ENCODE measurements at regions not wholly inside any gene's neighbourhood (a gene's known extent, or its start where the extent isn't known, plus 50 kb on each side); places are given as distances from the start of the nearest gene placed in this dataset.

DNA sequence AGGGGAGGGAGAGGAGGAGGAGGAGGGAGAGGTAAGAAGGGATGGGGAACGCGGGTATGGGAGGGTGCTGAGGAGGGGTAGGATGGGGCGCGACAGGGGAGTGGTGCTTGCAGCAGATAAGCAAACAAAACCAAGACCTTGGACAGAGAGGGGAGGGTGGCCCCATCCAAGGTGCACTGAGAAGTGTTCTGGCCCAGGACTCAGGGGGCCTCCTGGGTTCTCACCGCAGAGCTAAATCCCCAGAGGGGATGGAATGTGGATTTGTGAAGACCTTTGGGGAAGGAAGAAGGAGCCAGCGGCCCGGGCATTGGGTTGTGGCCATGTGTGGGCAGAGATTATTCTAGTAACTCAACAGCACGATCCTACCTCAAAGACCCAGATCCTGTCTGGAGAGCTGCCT, 90.9 kb upstream of the LINC01488 start:
- CTCF ChIA-PET, result no interaction called here

DNA sequence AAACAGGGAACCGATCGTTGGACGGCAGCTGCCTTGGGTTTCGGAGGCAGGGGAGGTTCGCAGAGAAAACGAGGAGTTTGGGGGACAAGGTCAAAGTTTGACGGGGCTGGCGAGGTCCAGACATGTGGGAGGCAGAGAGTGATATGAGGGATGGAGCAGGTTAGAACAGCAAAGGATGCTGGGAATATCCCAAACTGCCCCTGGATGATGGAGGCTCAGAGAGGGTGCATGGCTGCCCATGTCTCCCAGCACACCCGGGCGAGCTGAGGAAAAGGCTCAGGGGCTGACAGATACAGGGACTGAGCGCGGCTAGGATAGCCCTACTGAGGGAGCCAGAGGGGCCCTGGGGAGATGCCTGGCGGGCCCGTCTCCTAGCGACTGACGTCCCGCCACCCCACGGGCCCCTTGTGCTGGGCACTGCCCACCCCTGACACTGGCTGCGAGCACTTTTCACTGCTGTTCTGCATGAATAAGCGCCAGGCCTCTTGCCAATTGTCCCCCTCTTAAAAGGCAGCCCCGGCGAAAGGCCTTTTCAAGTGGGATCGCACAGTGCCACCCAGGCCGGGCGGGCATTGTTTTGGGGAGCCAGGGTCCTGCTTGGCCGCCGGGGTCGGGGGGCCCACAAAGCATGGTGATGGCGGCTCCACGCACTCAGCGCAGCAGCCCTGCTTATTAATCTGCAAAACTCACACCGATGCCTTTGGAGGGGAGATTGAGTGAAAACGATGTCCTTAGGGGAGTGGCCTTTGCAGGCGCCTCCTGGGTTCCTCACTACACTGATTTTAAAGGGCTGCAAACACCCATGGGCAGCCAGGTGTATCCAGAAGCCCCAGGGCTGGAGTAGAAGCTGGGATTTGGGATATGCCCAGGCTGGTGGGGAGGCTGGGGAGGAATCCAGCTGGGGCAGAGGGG, 90.0 kb upstream of the LINC01488 start:
- H3K4me1 ChIP-seq (ENCODE audit: insufficient read depth, low read length), result no peaks in the 10 kb centered on the region
- Mint-ChIP-seq H3K36me3 (ENCODE audit: low read depth) (no peaks in the 10 kb centered on the region), H3K4me1 (ENCODE audit: low read depth) (no peaks in the 10 kb centered on the region), H3K27ac (no peak overlapping the region), H3K4me3 (no peak overlapping the region), H3K27me3 (no peaks in the 10 kb centered on the region), H3K9me3 (no peaks in the 10 kb centered on the region)
- no peak overlapping the region for H3K4me3 ChIP-seq (ENCODE audit: low read length)
- no peak for DNase-seq
- TF ChIP-seq, protein P1, sequence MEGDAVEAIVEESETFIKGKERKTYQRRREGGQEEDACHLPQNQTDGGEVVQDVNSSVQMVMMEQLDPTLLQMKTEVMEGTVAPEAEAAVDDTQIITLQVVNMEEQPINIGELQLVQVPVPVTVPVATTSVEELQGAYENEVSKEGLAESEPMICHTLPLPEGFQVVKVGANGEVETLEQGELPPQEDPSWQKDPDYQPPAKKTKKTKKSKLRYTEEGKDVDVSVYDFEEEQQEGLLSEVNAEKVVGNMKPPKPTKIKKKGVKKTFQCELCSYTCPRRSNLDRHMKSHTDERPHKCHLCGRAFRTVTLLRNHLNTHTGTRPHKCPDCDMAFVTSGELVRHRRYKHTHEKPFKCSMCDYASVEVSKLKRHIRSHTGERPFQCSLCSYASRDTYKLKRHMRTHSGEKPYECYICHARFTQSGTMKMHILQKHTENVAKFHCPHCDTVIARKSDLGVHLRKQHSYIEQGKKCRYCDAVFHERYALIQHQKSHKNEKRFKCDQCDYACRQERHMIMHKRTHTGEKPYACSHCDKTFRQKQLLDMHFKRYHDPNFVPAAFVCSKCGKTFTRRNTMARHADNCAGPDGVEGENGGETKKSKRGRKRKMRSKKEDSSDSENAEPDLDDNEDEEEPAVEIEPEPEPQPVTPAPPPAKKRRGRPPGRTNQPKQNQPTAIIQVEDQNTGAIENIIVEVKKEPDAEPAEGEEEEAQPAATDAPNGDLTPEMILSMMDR (IDR thresholded peaks at IDR 0.05), result no peak
- ATAC-seq (ENCODE audit: poor library complexity), result no peak
- ChIA-PET CTCF (no interaction called here), POLR2A (no interaction called here)
- H3K9me3 ChIP-seq (ENCODE audit: control insufficient read depth in 1 of 2, insufficient read depth in 1 of 2, low read length in 2 of 2), result peaks cover 12 to 21% of the 10 kb centered on the region in 2 experiments
- H3K36me3 ChIP-seq (ENCODE audit: insufficient read depth, low read length), result no peaks in the 10 kb centered on the region
- intact Hi-C loops (cut with DNase I, micrococcal nuclease), result no loop called here
- H3K27ac ChIP-seq (ENCODE audit: low read depth in 1 of 2, low read length in 2 of 2), result no peak overlapping the region
- H3K27me3 ChIP-seq (ENCODE audit: control insufficient read depth in 1 of 2, insufficient read depth in 2 of 2, low read length in 2 of 2), result no peaks in the 10 kb centered on the region

More for the DNA sequence above, 90.9 kb upstream of the LINC01488 start:
- H3K27ac Mint-ChIP-seq, result no peak overlapping the region
- H3K36me3 Mint-ChIP-seq (ENCODE audit: low read depth), result no peaks in the 10 kb centered on the region
- no peak overlapping the region for H3K27ac ChIP-seq (ENCODE audit: low read depth in 1 of 2, low read length in 2 of 2)
- POLR2A ChIA-PET, result no interaction called here
- DNase-seq, result no peak
- no peaks in the 10 kb centered on the region for H3K36me3 ChIP-seq (ENCODE audit: insufficient read depth, low read length)
- H3K9me3 ChIP-seq (ENCODE audit: control insufficient read depth in 1 of 2, insufficient read depth in 1 of 2, low read length in 2 of 2), result peaks cover 12 to 22% of the 10 kb centered on the region in 2 experiments
- no peaks in the 10 kb centered on the region for H3K9me3 Mint-ChIP-seq
- H3K27me3 ChIP-seq (ENCODE audit: control insufficient read depth in 1 of 2, insufficient read depth in 2 of 2, low read length in 2 of 2), result no peaks in the 10 kb centered on the region
- H3K4me3 ChIP-seq (ENCODE audit: low read length), result no peak overlapping the region
- H3K4me1 ChIP-seq (ENCODE audit: insufficient read depth, low read length), result no peaks in the 10 kb centered on the region
- H3K4me1 Mint-ChIP-seq (ENCODE audit: low read depth), result no peaks in the 10 kb centered on the region
- H3K27me3 Mint-ChIP-seq, result no peaks in the 10 kb centered on the region
- no peak overlapping the region for H3K4me3 Mint-ChIP-seq
- TF ChIP-seq, protein P1 (IDR thresholded peaks at IDR 0.05), result no peak
- intact Hi-C loops (cut with DNase I, micrococcal nuclease), result no loop called here
- no peak for ATAC-seq (ENCODE audit: poor library complexity)

DNA sequence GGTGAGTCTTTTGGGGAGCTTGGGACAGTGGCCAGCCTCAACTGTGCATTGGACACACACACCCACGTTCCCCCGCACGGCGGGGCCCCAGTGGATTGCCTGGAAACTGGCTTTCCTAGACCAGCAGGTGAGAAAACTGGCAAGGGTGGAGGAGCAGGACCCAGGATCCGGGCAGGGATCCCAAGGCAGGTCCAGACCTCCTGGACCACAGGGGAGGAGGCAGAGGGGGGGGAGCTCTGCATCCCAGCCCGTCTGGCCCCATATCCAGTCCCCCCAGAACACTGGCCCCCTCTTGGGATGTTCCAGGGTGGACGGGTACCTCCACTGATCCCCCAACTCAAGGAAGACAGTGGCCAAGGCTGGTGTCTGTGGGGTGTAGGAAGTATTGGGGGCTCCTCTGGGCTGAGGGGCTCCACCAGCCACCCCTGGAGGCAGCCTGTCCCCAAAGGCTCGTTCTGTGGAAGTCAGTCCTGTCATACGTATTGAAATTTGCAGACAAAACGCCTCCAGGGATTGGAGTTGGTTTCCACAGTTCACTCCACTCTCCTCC, 89.3 kb upstream of the LINC01488 start:
- Mint-ChIP-seq H3K4me3 (no peak overlapping the region), H3K36me3 (ENCODE audit: low read depth) (no peaks in the 10 kb centered on the region), H3K27me3 (no peaks in the 10 kb centered on the region), H3K27ac (no peak overlapping the region), H3K9me3 (no peaks in the 10 kb centered on the region), H3K4me1 (ENCODE audit: low read depth) (no peaks in the 10 kb centered on the region)
- TF ChIP-seq, protein P1 (IDR thresholded peaks at IDR 0.05), result no peak
- no peaks in the 10 kb centered on the region for H3K4me1 ChIP-seq (ENCODE audit: insufficient read depth, low read length)
- H3K4me3 ChIP-seq (ENCODE audit: low read length), result no peak overlapping the region
- no peak for ATAC-seq (ENCODE audit: poor library complexity)
- no peak for DNase-seq
- H3K36me3 ChIP-seq (ENCODE audit: insufficient read depth, low read length), result no peaks in the 10 kb centered on the region
- H3K27me3 ChIP-seq (ENCODE audit: control insufficient read depth in 1 of 2, insufficient read depth in 2 of 2, low read length in 2 of 2), result no peaks in the 10 kb centered on the region
- intact Hi-C loops (cut with DNase I, micrococcal nuclease), result no loop called here
- CTCF ChIA-PET, result no interaction called here
- POLR2A ChIA-PET, result no interaction called here
- peaks cover 12 to 14% of the 10 kb centered on the region in 2 experiments for H3K9me3 ChIP-seq (ENCODE audit: control insufficient read depth in 1 of 2, insufficient read depth in 1 of 2, low read length in 2 of 2)
- no peak overlapping the region for H3K27ac ChIP-seq (ENCODE audit: low read depth in 1 of 2, low read length in 2 of 2)
